ENCODE measurements at regions not wholly inside any gene's neighbourhood (a gene's known extent, or its start where the extent isn't known, plus 50 kb on each side); places are given as distances from the start of the nearest gene placed in this dataset.

GRCh38 chrX:63058204-63058603 lies 292.9 kb downstream of the SPIN4 start:
- Histone ChIP-seq H2BK5ac (ENCODE audit: low read depth, low read length, poor library complexity, severe bottlenecking) (no peak overlapping the region), H3K56ac (ENCODE audit: extremely low read depth, insufficient read depth, low read length) (no peak overlapping the region), H3K27me3 (ENCODE audit: control insufficient read depth, insufficient read depth, low read length) (no peaks in the 10 kb centered on the region), H2BK20ac (ENCODE audit: low read depth, low read length) (no peak overlapping the region), H4K8ac (ENCODE audit: low read depth in 2 of 2, low read length in 2 of 2) (no peak overlapping the region), H2AK9ac (replicated peaks; ENCODE audit: low read depth, low read length, poor library complexity) (no peak overlapping the region), H4K91ac (ENCODE audit: insufficient read depth, low read depth, low read length) (no peak overlapping the region), H3K23ac (ENCODE audit: low read depth, low read length) (no peak overlapping the region), H3K9me3 (ENCODE audit: control insufficient read depth, insufficient read depth, low read length) (peaks cover 6% of the 10 kb centered on the region), H2BK15ac (ENCODE audit: low read depth, low read length) (no peak overlapping the region), H2AFZ (replicated peaks; ENCODE audit: low read length, poor library complexity) (no peak overlapping the region), H3K79me1 (ENCODE audit: low read depth in 1 of 2, low read length in 2 of 2) (no peaks in the 10 kb centered on the region), H4K20me1 (ENCODE audit: insufficient read depth, low read length) (no peaks in the 10 kb centered on the region), H3K4me3 (ENCODE audit: insufficient read depth, low read depth, low read length) (no peak overlapping the region), H3K9ac (ENCODE audit: low read depth, low read length) (no peak overlapping the region), H3K4me1 (ENCODE audit: control insufficient read depth, insufficient read depth, low read length) (no peaks in the 10 kb centered on the region), H3K4ac (ENCODE audit: low read depth, low read length) (no peak overlapping the region), H3K9me1 (ENCODE audit: insufficient read depth, low read length) (no peaks in the 10 kb centered on the region), H3K36me3 (ENCODE audit: control insufficient read depth, insufficient read depth, low read length) (no peaks in the 10 kb centered on the region), H3K18ac (ENCODE audit: low read depth, low read length) (no peak overlapping the region), H2AK5ac (ENCODE audit: low read depth, low read length) (no peak overlapping the region), H3K4me2 (ENCODE audit: low read depth, low read length) (no peak overlapping the region), H3K27ac (ENCODE audit: insufficient read depth, low read length) (no peak overlapping the region), H3K14ac (replicated peaks; ENCODE audit: low read depth, low read length) (no peak overlapping the region), H2BK120ac (ENCODE audit: low read depth, low read length) (no peak overlapping the region), H4K5ac (ENCODE audit: low read depth, low read length) (no peak overlapping the region)
- intact Hi-C loops (cut with micrococcal nuclease) (no loop called here), in situ Hi-C loops (cut with MboI; ENCODE audit: low sequenced_read_pairs) (no loop called here), dilution Hi-C loops (cut with HindIII; ENCODE audit: low sequenced_read_pairs, unreplicated experiment) (no loop called here)
- whole genome bisulfite sequencing, 2 experiments (ENCODE audit: extremely low coverage in 2 of 2, insufficient read length in 1 of 2): no CpG with 5 or more reads among the region's 2 CpGs
- ChIA-PET CTCF (no interaction called here), POLR2A (ENCODE audit: unreplicated experiment) (no interaction called here)
- TF ChIP-seq MAZ (IDR thresholded peaks at IDR 0.05; ENCODE audit: borderline replicate concordance, low read depth, low read length) (no peak), BHLHE40 (IDR thresholded peaks at IDR 0.05; ENCODE audit: low read depth, low read length) (no peak), CEBPB (IDR thresholded peaks at IDR 0.05; ENCODE audit: low read depth, low read length) (no peak), NFE2L2 (IDR thresholded peaks at IDR 0.05; ENCODE audit: low read depth, low read length) (no peak), POLR2A (IDR thresholded peaks at IDR 0.05; ENCODE audit: low read depth, low read length) (no peak), MAFK (IDR thresholded peaks at IDR 0.05; ENCODE audit: low read depth, low read length) (no peak)
- no peak for DNase-seq
- no peak for ATAC-seq (ENCODE audit: low read depth)
- no TSS peak for BruUV-seq (replicated peaks)
